DOHH2 (cell line): ENCODE measurements at regions not wholly inside any gene's neighbourhood (a gene's known extent, or its start where the extent isn't known, plus 50 kb on each side); places are given as distances from the start of the nearest gene placed in this dataset.

Experiments used
- H3F3A ChIP-seq: fragments of 200-600 bp; sonication (generic), shearing (Covaris generic); 2 replicates; pipeline ENCODE4 v1.6.0; 2016; ENCODE audit warnings: antibody characterized with exemption, mild to moderate bottlenecking; ENCODE audit not compliant: control insufficient read depth, insufficient read depth
- H3K27ac ChIP-seq: fragments of 200-600 bp; sonication (generic); 2 replicates; pipeline ENCODE4 v1.5.1; 2014; ENCODE audit warnings: low read depth, mild to moderate bottlenecking, low read length, moderate library complexity
- H3K27me3 ChIP-seq: fragments of 200-600 bp; sonication (generic); 2 replicates; pipeline ENCODE4 v1.6.1; 2014; ENCODE audit warnings: mild to moderate bottlenecking, low read length, mixed read lengths; ENCODE audit not compliant: control insufficient read depth
- H3K36me3 ChIP-seq: fragments of 200-600 bp; sonication (generic); 2 replicates; pipeline ENCODE4 v1.6.1; 2014; ENCODE audit warnings: mild to moderate bottlenecking, low read length, moderate library complexity, mixed read lengths; ENCODE audit not compliant: control insufficient read depth
- H3K4me1 ChIP-seq: fragments of 200-600 bp; sonication (generic); 2 replicates; pipeline ENCODE4 v1.6.1; 2014; ENCODE audit warnings: mild to moderate bottlenecking, low read length, mixed read lengths; ENCODE audit not compliant: control insufficient read depth
- H3K4me2 ChIP-seq: fragments of 200-600 bp; sonication (generic); 2 replicates; pipeline ENCODE4 v1.6.0; 2014; ENCODE audit warnings: mild to moderate bottlenecking, low read length, moderate library complexity
- H3K4me3 ChIP-seq: fragments of 200-600 bp; sonication (generic); 2 replicates; pipeline ENCODE4 v1.5.1; 2014; ENCODE audit warnings: mild to moderate bottlenecking, low read length, mixed read lengths
- H3K79me2 ChIP-seq: fragments of 200-600 bp; sonication (generic); 2 replicates; pipeline ENCODE4 v1.6.1; 2014; ENCODE audit warnings: mild to moderate bottlenecking, low read length, mixed read lengths; ENCODE audit not compliant: control insufficient read depth
- H3K9me2 ChIP-seq: fragments of 200-600 bp; sonication (generic); replicated peaks from 2 replicates; pipeline ENCODE4 v1.6.1; 2014; ENCODE audit warnings: mild to moderate bottlenecking, low read length, mixed read lengths; ENCODE audit not compliant: control insufficient read depth
- H3K9me3 ChIP-seq: fragments of 200-600 bp; sonication (generic); 2 replicates; pipeline ENCODE4 v1.6.1; 2014; ENCODE audit warnings: antibody characterized with exemption, low read length, mixed read lengths; ENCODE audit not compliant: control insufficient read depth, insufficient read depth
- H4K20me1 ChIP-seq: fragments of 200-600 bp; sonication (generic); 2 replicates; pipeline ENCODE4 v1.6.0; 2014; ENCODE audit warnings: low read depth, mild to moderate bottlenecking, antibody characterized with exemption, low read length, moderate library complexity; ENCODE audit not compliant: control insufficient read depth, insufficient read depth
- EZH2phosphoT487 ChIP-seq: fragments of 200-600 bp; sonication (generic); IDR thresholded peaks from 2 replicates; pipeline ENCODE4 v1.6.1; 2017; ENCODE audit warnings: borderline replicate concordance, mild to moderate bottlenecking, antibody characterized with exemption, low read length, moderate library complexity, mixed read lengths
- TF ChIP-seq, protein P1 (sequence below): fragments of 200-600 bp; sonication (generic); IDR thresholded peaks from one replicate; pipeline ENCODE4 v1.5.1; 2014; ENCODE audit warnings: antibody characterized with exemption, mild to moderate bottlenecking, low read depth, low read length; ENCODE audit not compliant: poor library complexity, severe bottlenecking

- Histone ChIP-seq H3K9me2 (no peaks in the 10 kb centered on the region), H3K4me1 (peaks cover 8% of the 10 kb centered on the region), H4K20me1 (no peaks in the 10 kb centered on the region), H3K4me2 (peak overlapping the region; percentile 6; the same call in 1 of the 2 replicates), H3F3A (no peaks in the 10 kb centered on the region), H3K79me2 (no peaks in the 10 kb centered on the region), H3K27me3 (no peaks in the 10 kb centered on the region), H3K36me3 (no peaks in the 10 kb centered on the region), H3K4me3 (no peak overlapping the region), H3K9me3 (no peaks in the 10 kb centered on the region), H3K27ac (no peak overlapping the region)
- TF ChIP-seq, protein P1, sequence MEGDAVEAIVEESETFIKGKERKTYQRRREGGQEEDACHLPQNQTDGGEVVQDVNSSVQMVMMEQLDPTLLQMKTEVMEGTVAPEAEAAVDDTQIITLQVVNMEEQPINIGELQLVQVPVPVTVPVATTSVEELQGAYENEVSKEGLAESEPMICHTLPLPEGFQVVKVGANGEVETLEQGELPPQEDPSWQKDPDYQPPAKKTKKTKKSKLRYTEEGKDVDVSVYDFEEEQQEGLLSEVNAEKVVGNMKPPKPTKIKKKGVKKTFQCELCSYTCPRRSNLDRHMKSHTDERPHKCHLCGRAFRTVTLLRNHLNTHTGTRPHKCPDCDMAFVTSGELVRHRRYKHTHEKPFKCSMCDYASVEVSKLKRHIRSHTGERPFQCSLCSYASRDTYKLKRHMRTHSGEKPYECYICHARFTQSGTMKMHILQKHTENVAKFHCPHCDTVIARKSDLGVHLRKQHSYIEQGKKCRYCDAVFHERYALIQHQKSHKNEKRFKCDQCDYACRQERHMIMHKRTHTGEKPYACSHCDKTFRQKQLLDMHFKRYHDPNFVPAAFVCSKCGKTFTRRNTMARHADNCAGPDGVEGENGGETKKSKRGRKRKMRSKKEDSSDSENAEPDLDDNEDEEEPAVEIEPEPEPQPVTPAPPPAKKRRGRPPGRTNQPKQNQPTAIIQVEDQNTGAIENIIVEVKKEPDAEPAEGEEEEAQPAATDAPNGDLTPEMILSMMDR: no peak
- no peak for TF ChIP-seq EZH2phosphoT487
These were observed 1265.7 kb downstream of the C4orf33 start for GRCh38 chr4:130361616-130362015.

GRCh38 chr4:130368668-130369067, 1272.7 kb downstream of the C4orf33 start:
- TF ChIP-seq EZH2phosphoT487: no peak
- TF ChIP-seq, protein P1: no peak
- no peaks in the 10 kb centered on the region for H3K9me2 ChIP-seq

GRCh38 chr4:130393231-130393630, 1297.3 kb downstream of the C4orf33 start:
- no peak overlapping the region for H3K4me3 ChIP-seq
- H3K4me2 ChIP-seq: no peak overlapping the region
- no peaks in the 10 kb centered on the region for H3K27me3 ChIP-seq
- H4K20me1 ChIP-seq: no peaks in the 10 kb centered on the region
- H3K36me3 ChIP-seq: no peaks in the 10 kb centered on the region
- no peaks in the 10 kb centered on the region for H3K4me1 ChIP-seq
- TF ChIP-seq, protein P1: no peak
- TF ChIP-seq EZH2phosphoT487: no peak
- H3K9me2 ChIP-seq: no peaks in the 10 kb centered on the region
- H3K27ac ChIP-seq: no peak overlapping the region
- H3F3A ChIP-seq: no peaks in the 10 kb centered on the region
- no peaks in the 10 kb centered on the region for H3K9me3 ChIP-seq
- H3K79me2 ChIP-seq: no peaks in the 10 kb centered on the region

More at GRCh38 chr4:130368668-130369067, 1272.7 kb downstream of the C4orf33 start:
- Histone ChIP-seq H4K20me1 (no peaks in the 10 kb centered on the region), H3K27me3 (no peaks in the 10 kb centered on the region), H3K4me2 (no peak overlapping the region), H3K79me2 (no peaks in the 10 kb centered on the region), H3K4me1 (no peaks in the 10 kb centered on the region), H3K36me3 (no peaks in the 10 kb centered on the region), H3K27ac (no peak overlapping the region), H3F3A (no peaks in the 10 kb centered on the region), H3K9me3 (no peaks in the 10 kb centered on the region), H3K4me3 (no peak overlapping the region)

- no peaks in the 10 kb centered on the region for H3K27me3 ChIP-seq
- no peaks in the 10 kb centered on the region for H3K4me1 ChIP-seq
- TF ChIP-seq, protein P1: no peak
- no peak for TF ChIP-seq EZH2phosphoT487
- no peak overlapping the region for H3K27ac ChIP-seq
- H4K20me1 ChIP-seq: no peaks in the 10 kb centered on the region
- no peak overlapping the region for H3K4me3 ChIP-seq
- H3F3A ChIP-seq: no peaks in the 10 kb centered on the region
- H3K4me2 ChIP-seq: no peak overlapping the region
- H3K79me2 ChIP-seq: no peaks in the 10 kb centered on the region
- H3K9me2 ChIP-seq: no peaks in the 10 kb centered on the region
- H3K36me3 ChIP-seq: no peaks in the 10 kb centered on the region
- no peaks in the 10 kb centered on the region for H3K9me3 ChIP-seq
These were observed 1297.7 kb downstream of the C4orf33 start for GRCh38 chr4:130393642-130394041.
